ENCODE measurements at regions not wholly inside any gene's neighbourhood (a gene's known extent, or its start where the extent isn't known, plus 50 kb on each side); places are given as distances from the start of the nearest gene placed in this dataset.

DNA sequence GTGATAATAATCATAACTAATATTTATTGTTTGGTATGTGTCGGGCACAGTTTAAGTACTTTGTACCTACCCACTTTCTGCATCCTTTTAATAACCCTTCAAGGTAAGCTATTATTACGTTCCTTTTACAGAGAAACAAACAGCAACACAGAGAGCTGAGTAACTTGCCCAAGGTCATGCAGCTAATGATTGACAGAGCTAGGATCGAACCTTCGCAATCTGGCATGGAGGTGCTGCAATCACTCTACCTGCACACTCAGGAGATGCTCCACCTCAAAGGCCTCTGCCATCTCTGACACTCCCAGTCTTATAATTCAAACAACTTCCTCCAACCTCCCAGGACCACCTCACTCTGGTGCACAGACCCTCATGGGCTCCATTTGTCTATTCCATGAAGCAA lies 137.2 kb downstream of the DMRTA2 start:
- no peaks in the 10 kb centered on the region; the same call in 1 of the 2 replicates for H3K27me3 ChIP-seq (ENCODE audit: control insufficient read depth, insufficient read depth, low read length)
- no peaks in the 10 kb centered on the region for H3K36me3 ChIP-seq (ENCODE audit: control insufficient read depth, insufficient read depth, low read length)
- H3K27ac ChIP-seq (ENCODE audit: low read length): no peak overlapping the region
- CTCF ChIA-PET: no interaction called here
- DNase-seq (ENCODE audit: low read depth, low spot score): no peak
- no peak overlapping the region for H3K4me3 ChIP-seq (ENCODE audit: low read depth in 2 of 2, low read length in 2 of 2)
- no TSS peak for BruUV-seq (replicated peaks)
- POLR2A ChIA-PET: no interaction called here
- no peaks in the 10 kb centered on the region for H3K9me3 ChIP-seq (ENCODE audit: control insufficient read depth, insufficient read depth, low read depth, low read length)
- no peak for ATAC-seq
- H3K4me1 ChIP-seq (ENCODE audit: control insufficient read depth, insufficient read depth, low read length): no peaks in the 10 kb centered on the region
- intact Hi-C loops (cut with micrococcal nuclease; ENCODE audit: unreplicated experiment): no loop called here
- in situ Hi-C loops (cut with HindIII; ENCODE audit: low pct_unique_long_range_greater_than_20kb, low sequenced_read_pairs): no loop called here
- no peak for TF ChIP-seq REST (IDR thresholded peaks at IDR 0.05; ENCODE audit: insufficient read depth in 1 of 2, low read depth in 2 of 2, low read length in 1 of 2)
- TF ChIP-seq POLR2AphosphoS5 (IDR thresholded peaks at IDR 0.05; ENCODE audit: low read depth, low read length): no peak
- TF ChIP-seq CTCF (IDR thresholded peaks at IDR 0.05): no peak
- no peak for TF ChIP-seq TCF7L2 (IDR thresholded peaks at IDR 0.05; ENCODE audit: low read depth, low read length)
- no peak for TF ChIP-seq SIN3A (IDR thresholded peaks at IDR 0.05; ENCODE audit: borderline replicate concordance, insufficient read depth, low read depth, low read length)

DNA sequence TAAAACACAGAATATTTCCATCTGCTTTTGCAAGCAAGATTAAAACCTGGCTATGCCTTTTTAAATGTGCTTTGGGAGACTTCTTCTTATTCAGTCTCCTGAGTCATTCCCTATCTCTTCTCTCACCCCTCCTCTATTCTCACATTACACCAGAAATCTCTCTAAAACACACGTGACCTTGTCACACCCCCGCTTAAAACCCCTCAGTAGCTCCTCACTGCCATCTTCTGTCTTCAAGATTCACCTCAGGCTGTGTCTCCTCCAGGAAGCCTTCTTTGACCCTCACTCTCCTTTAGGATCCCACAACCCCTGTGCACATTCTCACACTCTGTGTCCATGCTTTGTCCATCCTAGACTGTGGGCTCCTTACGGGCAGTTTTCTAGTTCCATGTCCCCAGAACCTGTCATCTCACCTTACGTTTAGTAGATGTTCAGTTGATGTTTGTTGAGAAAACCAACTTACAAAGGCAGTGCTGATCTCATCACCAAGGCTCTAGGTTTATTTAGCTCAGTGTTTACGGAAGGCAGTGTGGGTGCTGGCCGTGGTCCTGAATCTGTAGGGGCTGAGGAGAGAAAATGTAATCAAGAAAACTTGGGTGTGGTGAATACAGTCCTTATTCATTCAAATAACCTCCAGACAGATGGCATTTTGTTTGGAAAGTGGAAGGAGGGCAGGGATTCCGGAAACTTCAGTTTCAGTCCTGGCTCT lies 143.5 kb downstream of the DMRTA2 start:
- Histone ChIP-seq H3K4me3 (ENCODE audit: low read depth in 2 of 2, low read length in 2 of 2) (no peak overlapping the region), H3K27ac (ENCODE audit: low read length) (no peak overlapping the region), H3K27me3 (ENCODE audit: control insufficient read depth, insufficient read depth, low read length) (no peaks in the 10 kb centered on the region; the same call in 1 of the 2 replicates), H3K4me1 (ENCODE audit: control insufficient read depth, insufficient read depth, low read length) (no peaks in the 10 kb centered on the region), H3K36me3 (ENCODE audit: control insufficient read depth, insufficient read depth, low read length) (no peaks in the 10 kb centered on the region), H3K9me3 (ENCODE audit: control insufficient read depth, insufficient read depth, low read depth, low read length) (no peaks in the 10 kb centered on the region)
- no peak for ATAC-seq
- BruUV-seq (replicated peaks): no TSS peak
- POLR2A ChIA-PET: no interaction called here
- intact Hi-C loops (cut with micrococcal nuclease; ENCODE audit: unreplicated experiment): no loop called here
- in situ Hi-C loops (cut with HindIII; ENCODE audit: low pct_unique_long_range_greater_than_20kb, low sequenced_read_pairs): no loop called here
- no peak for DNase-seq (ENCODE audit: low read depth, low spot score)
- peak; percentile 87 to 90 for TF ChIP-seq REST (IDR thresholded peaks at IDR 0.05; ENCODE audit: insufficient read depth in 1 of 2, low read depth in 2 of 2, low read length in 1 of 2)
- no peak for TF ChIP-seq SIN3A (IDR thresholded peaks at IDR 0.05; ENCODE audit: borderline replicate concordance, insufficient read depth, low read depth, low read length)
- CTCF ChIA-PET: no interaction called here

Measured in Panc1 (cell line).